HepG2 (cell line): ENCODE measurements at regions not wholly inside any gene's neighbourhood (a gene's known extent, or its start where the extent isn't known, plus 50 kb on each side); places are given as distances from the start of the nearest gene placed in this dataset.
A peak's percentile ranks its signal among the peaks of the same experiment; 100 is the strongest.

Experiments
- ATF1 ChIP-seq: IDR thresholded peaks from 2 replicates; pipeline ENCODE4 v1.6.1; 2016; ENCODE audit warnings: mild to moderate bottlenecking, control low read depth
- BRF2 ChIP-seq: sonication (generic); formaldehyde crosslinking; IDR thresholded peaks from 2 replicates; pipeline ENCODE4 v1.8.1; 2022; ENCODE audit warnings: mild to moderate bottlenecking, missing genetic modification reagents
- CREB3 ChIP-seq: sonication (generic); formaldehyde crosslinking; IDR thresholded peaks from 2 replicates; pipeline ENCODE4 v1.5.0; 2020; ENCODE audit warnings: missing genetic modification reagents
- FOXJ3 ChIP-seq: sonication (generic); formaldehyde crosslinking; IDR thresholded peaks from 2 replicates; pipeline ENCODE4 v1.4.0; 2020; ENCODE audit warnings: missing genetic modification reagents, mild to moderate bottlenecking, borderline replicate concordance
- KDM5A ChIP-seq: fragments of 200-600 bp; sonication (generic); IDR thresholded peaks from 2 replicates; pipeline ENCODE4 v1.7.0; 2018; ENCODE audit warnings: antibody characterized with exemption, mild to moderate bottlenecking, low read length, borderline replicate concordance
- KLF16 ChIP-seq, 2 experiments: sonication (generic) in 1 of 2; formaldehyde crosslinking in 1 of 2; IDR thresholded peaks; 2 replicates each; pipeline versions ENCODE4 v1.6.1 to v1.8.0; 2016 to 2023; ENCODE audit warnings: missing genetic modification reagents in 2 of 2, missing compliant biosample characterization in 1 of 2
- MTA3 ChIP-seq: sonication (generic); formaldehyde crosslinking; IDR thresholded peaks from 2 replicates; pipeline ENCODE4 v1.4.0; 2020; ENCODE audit warnings: missing genetic modification reagents
- PHF5A ChIP-seq: IDR thresholded peaks from one replicate; pipeline ENCODE4 v1.6.1; 2018; ENCODE audit warnings: low read depth, missing genetic modification reagents; ENCODE audit not compliant: unreplicated experiment
- PTBP1 ChIP-seq: fragments of 200-400 bp; formaldehyde crosslinking; IDR thresholded peaks from 2 replicates; pipeline ENCODE4 v1.6.1; 2018; ENCODE audit warnings: low read length, low read depth; ENCODE audit not compliant: poor library complexity, severe bottlenecking
- RXRB ChIP-seq: IDR thresholded peaks from 2 replicates; pipeline ENCODE4 v1.6.1; 2016; ENCODE audit warnings: borderline replicate concordance, missing genetic modification reagents, missing compliant biosample characterization
- TCF12 ChIP-seq, 2 experiments: fragments of 450-650 bp in 1 of 2; sonication (generic) in 1 of 2; formaldehyde crosslinking in 1 of 2; IDR thresholded peaks; 2 replicates each; pipeline versions ENCODE4 v1.6.1 to v1.8.0; 2017 to 2022; ENCODE audit warnings: antibody characterized with exemption in 1 of 2, mild to moderate bottlenecking in 1 of 2, missing genetic modification reagents in 1 of 2, moderate library complexity in 1 of 2
- USF2 ChIP-seq, 2 experiments: sonication (generic) in 1 of 2; formaldehyde crosslinking in 1 of 2; IDR thresholded peaks; 2 replicates each; pipeline versions ENCODE4 v1.5.1 to v1.6.1; 2011 to 2020; ENCODE audit warnings: borderline replicate concordance in 1 of 2, low read depth in 1 of 2, low read length in 1 of 2, mild to moderate bottlenecking in 1 of 2, missing genetic modification reagents in 1 of 2, moderate library complexity in 1 of 2
- ZFP90 ChIP-seq: sonication (generic); formaldehyde crosslinking; IDR thresholded peaks from 2 replicates; pipeline ENCODE4 v1.8.0; 2022; ENCODE audit warnings: missing genetic modification reagents, mild to moderate bottlenecking, inconsistent platforms, borderline replicate concordance
- ZFX ChIP-seq: sonication (generic); formaldehyde crosslinking; IDR thresholded peaks from 2 replicates; pipeline ENCODE4 v1.4.0; 2020; ENCODE audit warnings: mild to moderate bottlenecking, low read depth, missing genetic modification reagents, moderate library complexity
- ZKSCAN1 ChIP-seq: fragments of 150-350 bp; IDR thresholded peaks from 2 replicates; pipeline ENCODE4 v1.6.1; 2014; ENCODE audit warnings: low read length
- ZNF609 ChIP-seq: sonication (generic); formaldehyde crosslinking; IDR thresholded peaks from 2 replicates; pipeline ENCODE4 v1.4.0; 2020; ENCODE audit warnings: mild to moderate bottlenecking, missing genetic modification reagents, borderline replicate concordance
- ZNF761 ChIP-seq: sonication (generic); formaldehyde crosslinking; conservative IDR thresholded peaks from 2 replicates; pipeline ENCODE4 v1.4.0; 2020; ENCODE audit warnings: mild to moderate bottlenecking, missing genetic modification reagents
- ZNF766 ChIP-seq: sonication (generic); formaldehyde crosslinking; IDR thresholded peaks from 2 replicates; pipeline ENCODE4 v1.5.0; 2020; ENCODE audit warnings: missing genetic modification reagents, borderline replicate concordance
- ZNF777 ChIP-seq: sonication (generic); formaldehyde crosslinking; IDR thresholded peaks from 2 replicates; pipeline ENCODE4 v1.4.0; 2020; ENCODE audit warnings: missing genetic modification reagents
- ZNF782 ChIP-seq: sonication (generic); formaldehyde crosslinking; IDR thresholded peaks from 2 replicates; pipeline ENCODE4 v1.4.0; 2020; ENCODE audit warnings: missing genetic modification reagents, mild to moderate bottlenecking, borderline replicate concordance

GRCh38 chr3:188002626-188003138, 151.3 kb upstream of the LPP start (continued):
- TF ChIP-seq ZNF609 (CRISPR knock-in tag) (peak; percentile 67; the same call in 1 of the 2 replicates), PTBP1 (no peak), TCF12 (IDR thresholded peaks at IDR 0.05) (no peak), TCF12 (CRISPR knock-in tag; IDR thresholded peaks at IDR 0.05) (no peak), ATF1 (CRISPR knock-in tag) (peak; percentile 62), ZKSCAN1 (no peak), MTA3 (CRISPR knock-in tag) (no peak), KDM5A (no peak; the same call in 1 of the 2 replicates), KLF16 (CRISPR knock-in tag; IDR thresholded peaks at IDR 0.05) (peak in 1 of 2 experiments; percentile 78; a peak in 2 of 4 replicates), FOXJ3 (CRISPR knock-in tag) (peak; percentile 76), CREB3 (CRISPR knock-in tag) (no peak), ZFX (0 out of 2 replicates have a peak, but pooled peaks have one; percentile 3), ZNF777 (CRISPR knock-in tag) (no peak), USF2 (IDR thresholded peaks at IDR 0.05; ENCODE audit: low read depth, low read length) (peak; percentile 75), USF2 (CRISPR knock-in tag; IDR thresholded peaks at IDR 0.05; ENCODE audit: borderline replicate concordance) (peak; percentile 83; the same call in 1 of the 2 replicates), ZNF761 (peak; percentile 76; the same call in 1 of the 2 replicates), PHF5A (CRISPR knock-in tag) (no peak), ZFP90 (no peak), ZNF766 (no peak), RXRB (CRISPR knock-in tag) (peak; percentile 96), ZNF782 (no peak), BRF2 (CRISPR knock-in tag) (no peak)
